ENCODE measurements at regions not wholly inside any gene's neighbourhood (a gene's known extent, or its start where the extent isn't known, plus 50 kb on each side); places are given as distances from the start of the nearest gene placed in this dataset.

- FAIRE-seq (no peak), DNase-seq (ENCODE audit: low spot score) (no peak)
Observed at GRCh38 chr14:26206640-26207039, 391.2 kb downstream of the NOVA1 start.

- FAIRE-seq (no peak), DNase-seq (ENCODE audit: low spot score) (no peak)
Observed at GRCh38 chr14:26204728-26205479, 392.9 kb downstream of the NOVA1 start.

GRCh38 chr14:26204366-26204727 is 393.5 kb downstream of the NOVA1 start:
- FAIRE-seq, result no peak

GRCh38 chr14:26200687-26201086 is 397.1 kb downstream of the NOVA1 start:
- DNase-seq (ENCODE audit: low spot score), result peak; percentile 41
- FAIRE-seq, result no peak

More at GRCh38 chr14:26204366-26204727, 393.5 kb downstream of the NOVA1 start:
- DNase-seq (ENCODE audit: low spot score), result no peak

- DNase-seq (ENCODE audit: low spot score) (peak; percentile 62), FAIRE-seq (peak; percentile 63)
Observed at GRCh38 chr14:26199590-26200370, 398.1 kb downstream of the NOVA1 start.

- DNase-seq (ENCODE audit: low spot score), result no peak
- no peak for FAIRE-seq
Observed at GRCh38 chr14:26199096-26199495, 398.7 kb downstream of the NOVA1 start.

GRCh38 chr14:26194816-26195215 is 403.0 kb downstream of the NOVA1 start:
- DNase-seq (ENCODE audit: low spot score), result no peak
- FAIRE-seq, result no peak

GRCh38 chr14:26191671-26192070 is 406.2 kb downstream of the NOVA1 start:
- FAIRE-seq (no peak), DNase-seq (ENCODE audit: low spot score) (no peak)

- DNase-seq (ENCODE audit: low spot score), result no peak
- FAIRE-seq, result no peak
Observed at GRCh38 chr14:26191123-26191522, 406.7 kb downstream of the NOVA1 start.

GRCh38 chr14:26190646-26191045 is 407.2 kb downstream of the NOVA1 start:
- FAIRE-seq (no peak), DNase-seq (ENCODE audit: low spot score) (no peak)

GRCh38 chr14:26187996-26188620 is 409.7 kb downstream of the NOVA1 start:
- FAIRE-seq (no peak), DNase-seq (ENCODE audit: low spot score) (no peak)

- FAIRE-seq (no peak), DNase-seq (ENCODE audit: low spot score) (no peak)
Observed at GRCh38 chr14:26180221-26180620, 417.6 kb downstream of the NOVA1 start.

- FAIRE-seq, result no peak
- DNase-seq (ENCODE audit: low spot score), result no peak
Observed at GRCh38 chr14:26175658-26176057, 422.2 kb downstream of the NOVA1 start.

GRCh38 chr14:26174395-26174794 is 423.4 kb downstream of the NOVA1 start:
- FAIRE-seq (no peak), DNase-seq (ENCODE audit: low spot score) (no peak)

GRCh38 chr14:26173581-26174110 is 424.2 kb downstream of the NOVA1 start:
- DNase-seq (ENCODE audit: low spot score), result no peak

GRCh38 chr14:26172396-26172795 is 425.4 kb downstream of the NOVA1 start:
- FAIRE-seq, result no peak
- DNase-seq (ENCODE audit: low spot score), result no peak

More at GRCh38 chr14:26173581-26174110, 424.2 kb downstream of the NOVA1 start:
- no peak for FAIRE-seq

GRCh38 chr14:26170885-26171284 is 426.9 kb downstream of the NOVA1 start:
- no peak for FAIRE-seq
- DNase-seq (ENCODE audit: low spot score), result no peak

- no peak for DNase-seq (ENCODE audit: low spot score)
- FAIRE-seq, result no peak
Observed at GRCh38 chr14:26163761-26164160, 434.1 kb downstream of the NOVA1 start.

GRCh38 chr14:26157517-26157916 is 440.3 kb downstream of the NOVA1 start:
- no peak for DNase-seq (ENCODE audit: low spot score)
- FAIRE-seq, result no peak

- no peak for DNase-seq (ENCODE audit: low spot score)
- FAIRE-seq, result no peak
Observed at GRCh38 chr14:26143057-26143456, 454.8 kb downstream of the NOVA1 start.

- DNase-seq (ENCODE audit: low spot score) (no peak), FAIRE-seq (no peak)
Observed at GRCh38 chr14:26138764-26139445, 458.9 kb downstream of the NOVA1 start.
